Pulmonary artery endothelial cell (primary cell): ENCODE measurements at regions not wholly inside any gene's neighbourhood (a gene's known extent, or its start where the extent isn't known, plus 50 kb on each side); places are given as distances from the start of the nearest gene placed in this dataset.

Source experiments
- DNase-seq: peaks from one replicate; pipeline ENCODE4 v3.0.0-alpha.2; 2011; ENCODE audit warnings: low read depth, low spot score

GRCh38 chr2:122216071-122216470, 460.6 kb downstream of the TSN start:
- no peak for DNase-seq

- DNase-seq: no peak
Measured at GRCh38 chr2:122216901-122217300, 461.4 kb downstream of the TSN start.

- no peak for DNase-seq
Measured at GRCh38 chr2:122218596-122218995, 463.1 kb downstream of the TSN start.

- DNase-seq: no peak
Measured at GRCh38 chr2:122219504-122219903, 464.1 kb downstream of the TSN start.

GRCh38 chr2:122221665-122222064, 466.2 kb downstream of the TSN start:
- no peak for DNase-seq

- no peak for DNase-seq
Measured at GRCh38 chr2:122231296-122231695, 475.8 kb downstream of the TSN start.

- no peak for DNase-seq
Measured at GRCh38 chr2:122233372-122233771, 477.9 kb downstream of the TSN start.

- no peak for DNase-seq
Measured at GRCh38 chr2:122236152-122236874, 480.9 kb downstream of the TSN start.

GRCh38 chr2:122236925-122237324, 481.5 kb downstream of the TSN start:
- DNase-seq: no peak

GRCh38 chr2:122237450-122237849, 482.0 kb downstream of the TSN start:
- DNase-seq: no peak

- DNase-seq: no peak
Measured at GRCh38 chr2:122238006-122238559, 482.6 kb downstream of the TSN start.

- DNase-seq: no peak
Measured at GRCh38 chr2:122239440-122239839, 484.0 kb downstream of the TSN start.

- no peak for DNase-seq
Measured at GRCh38 chr2:122244598-122245229, 489.3 kb downstream of the TSN start.

- DNase-seq: no peak
Measured at GRCh38 chr2:122249673-122250072, 494.2 kb downstream of the TSN start.

- DNase-seq: no peak
Measured at GRCh38 chr2:122251158-122251557, 495.7 kb downstream of the TSN start.

GRCh38 chr2:122251566-122251965, 496.1 kb downstream of the TSN start:
- DNase-seq: no peak

- DNase-seq: no peak
Measured at GRCh38 chr2:122255924-122256323, 500.5 kb downstream of the TSN start.

GRCh38 chr2:122261911-122262310, 506.5 kb downstream of the TSN start:
- DNase-seq: no peak

GRCh38 chr2:122263746-122264145, 508.3 kb downstream of the TSN start:
- no peak for DNase-seq

- no peak for DNase-seq
Measured at GRCh38 chr2:122266636-122267035, 511.2 kb downstream of the TSN start.

GRCh38 chr2:122267947-122268346, 512.5 kb downstream of the TSN start:
- no peak for DNase-seq

- DNase-seq: no peak
Measured at GRCh38 chr2:122273785-122274419, 518.5 kb downstream of the TSN start.
